Mesendoderm (in vitro differentiated cells): ENCODE measurements at regions not wholly inside any gene's neighbourhood (a gene's known extent, or its start where the extent isn't known, plus 50 kb on each side); places are given as distances from the start of the nearest gene placed in this dataset.
A peak's percentile ranks its signal among the peaks of the same experiment; 100 is the strongest.

ENCODE experiments used
- DNase-seq: peaks from one replicate; pipeline ENCODE4 v3.0.0; 2013
- H2AK5ac ChIP-seq: 2 replicates; pipeline ENCODE4 v1.6.1; 2013; ENCODE audit warnings: low read length, inconsistent platforms
- H2BK120ac ChIP-seq: 2 replicates; pipeline ENCODE4 v1.6.1; 2013; ENCODE audit warnings: low read depth, mild to moderate bottlenecking, low read length, moderate library complexity, mixed read lengths
- H2BK15ac ChIP-seq: replicated peaks from 2 replicates; pipeline ENCODE4 v1.6.1; 2013; ENCODE audit warnings: low read depth, mild to moderate bottlenecking, moderate library complexity
- H2BK5ac ChIP-seq: 2 replicates; pipeline ENCODE4 v1.6.1; 2013; ENCODE audit warnings: low read length, inconsistent platforms
- H3K18ac ChIP-seq: 2 replicates; pipeline ENCODE4 v1.6.1; 2013; ENCODE audit warnings: mild to moderate bottlenecking, low read length, mixed read lengths
- H3K23ac ChIP-seq: one replicate; pipeline ENCODE4 v1.6.1; 2013; ENCODE audit warnings: low read length
- H3K27ac ChIP-seq: 2 replicates; pipeline ENCODE4 v1.5.1; 2013; ENCODE audit warnings: low read depth, mild to moderate bottlenecking, inconsistent platforms, low read length, moderate library complexity
- H3K27me3 ChIP-seq: 2 replicates; pipeline ENCODE4 v1.6.1; 2013; ENCODE audit warnings: low read length, control low read depth, mild to moderate bottlenecking, inconsistent platforms; ENCODE audit not compliant: insufficient read depth, poor library complexity
- H3K36me3 ChIP-seq: 2 replicates; pipeline ENCODE4 v1.6.1; 2013; ENCODE audit warnings: low read length, inconsistent platforms; ENCODE audit not compliant: control insufficient read depth, insufficient read depth
- H3K4ac ChIP-seq: one replicate; pipeline ENCODE4 v1.6.1; 2013; ENCODE audit warnings: low read depth, mild to moderate bottlenecking, low read length, moderate library complexity
- H3K4me1 ChIP-seq: 2 replicates; pipeline ENCODE4 v1.6.1; 2013; ENCODE audit warnings: low read depth, low read length, inconsistent platforms; ENCODE audit not compliant: control insufficient read depth
- H3K4me2 ChIP-seq: 2 replicates; pipeline ENCODE4 v1.6.1; 2013; ENCODE audit warnings: low read length
- H3K4me3 ChIP-seq: 2 replicates; pipeline ENCODE4 v1.5.1; 2013; ENCODE audit warnings: mild to moderate bottlenecking, low read length
- H3K56ac ChIP-seq: one replicate; pipeline ENCODE4 v1.6.1; 2013; ENCODE audit warnings: low read length
- H3K79me1 ChIP-seq: 2 replicates; pipeline ENCODE4 v1.6.1; 2013; ENCODE audit warnings: low read length, inconsistent platforms
- H3K79me2 ChIP-seq: 2 replicates; pipeline ENCODE4 v1.6.1; 2013; ENCODE audit warnings: mild to moderate bottlenecking, low read length; ENCODE audit not compliant: control insufficient read depth, insufficient read depth
- H3K9ac ChIP-seq: 2 replicates; pipeline ENCODE4 v1.6.1; 2013; ENCODE audit warnings: low read length, inconsistent platforms
- H4K5ac ChIP-seq: one replicate; pipeline ENCODE4 v1.6.1; 2013; ENCODE audit warnings: low read length
- H4K8ac ChIP-seq: one replicate; pipeline ENCODE4 v1.6.1; 2013; ENCODE audit warnings: low read depth, mild to moderate bottlenecking, control low read depth, low read length, moderate library complexity
- whole genome bisulfite sequencing: extraction: QIAGEN DNeasy Blood & Tissue Kit; methylation state at CpG from one replicate; pipeline ENCODE4 v1.1.7; 2013; ENCODE audit warnings: low lambda C conversion rate, missing lambda C conversion rate; ENCODE audit not compliant: insufficient coverage; ENCODE audit errors: extremely low coverage; 5-methylcytosine and 5-hydroxymethylcytosine counted together
- small RNA-seq: library from polyadenylated mRNA; stranded (forward); fragments of <200 nt; extraction: miRNeasy Mini kit (QIAGEN cat#:217004); gene quantifications from one replicate; pipeline ENCODE3, GENCODE V24; 2013; ENCODE audit not compliant: insufficient read depth

- H3K27ac ChIP-seq = no peak overlapping the region
- no peak for DNase-seq
- no peak overlapping the region for H3K18ac ChIP-seq
- no peak overlapping the region for H4K5ac ChIP-seq
- H3K4ac ChIP-seq = no peak overlapping the region
- H3K56ac ChIP-seq = no peak overlapping the region
- no peak overlapping the region for H2BK120ac ChIP-seq
- H3K9ac ChIP-seq = no peak overlapping the region
- H3K4me2 ChIP-seq = no peak overlapping the region
- H2BK5ac ChIP-seq = no peak overlapping the region
- no peaks in the 10 kb centered on the region for H3K27me3 ChIP-seq
- H3K36me3 ChIP-seq = no peaks in the 10 kb centered on the region
- no peaks in the 10 kb centered on the region for H3K79me1 ChIP-seq
- no peak overlapping the region for H2BK15ac ChIP-seq
- no peaks in the 10 kb centered on the region for H3K79me2 ChIP-seq
- H3K23ac ChIP-seq = no peak overlapping the region
- no peaks in the 10 kb centered on the region for H3K4me1 ChIP-seq
- no CpG with 5 or more reads among the region's 2 CpGs for WGBS
- H2AK5ac ChIP-seq = no peak overlapping the region
- H4K8ac ChIP-seq = no peak overlapping the region
- H3K4me3 ChIP-seq = no peak overlapping the region
Observed at GRCh38 chr11:43602670-43603069, 77.9 kb upstream of the HSD17B12 start.

- no peaks in the 10 kb centered on the region for H3K27me3 ChIP-seq
- WGBS = no CpG with 5 or more reads among the region's 2 CpGs
- H2BK120ac ChIP-seq = no peak overlapping the region
- no peak overlapping the region for H2BK15ac ChIP-seq
- DNase-seq = no peak
- no peak overlapping the region for H4K5ac ChIP-seq
- H3K23ac ChIP-seq = no peak overlapping the region
- no peaks in the 10 kb centered on the region for H3K36me3 ChIP-seq
- no peak overlapping the region for H3K4me3 ChIP-seq
- H3K4me2 ChIP-seq = no peak overlapping the region
- no peak overlapping the region for H3K18ac ChIP-seq
- no peak overlapping the region for H2BK5ac ChIP-seq
- H3K27ac ChIP-seq = no peak overlapping the region
- no peak overlapping the region for H3K9ac ChIP-seq
- H4K8ac ChIP-seq = no peak overlapping the region
- no peak overlapping the region for H3K56ac ChIP-seq
- H3K79me1 ChIP-seq = no peaks in the 10 kb centered on the region
- no peaks in the 10 kb centered on the region for H3K4me1 ChIP-seq
- no peaks in the 10 kb centered on the region for H3K79me2 ChIP-seq
- no peak overlapping the region for H2AK5ac ChIP-seq
- H3K4ac ChIP-seq = no peak overlapping the region
Observed at GRCh38 chr11:43614214-43614613, 66.3 kb upstream of the HSD17B12 start.

- no peaks in the 10 kb centered on the region for H3K4me1 ChIP-seq
- H4K5ac ChIP-seq = no peak overlapping the region
- H2BK15ac ChIP-seq = no peak overlapping the region
- no peak for DNase-seq
- H3K27ac ChIP-seq = no peak overlapping the region
- no peak overlapping the region for H3K4ac ChIP-seq
- H3K9ac ChIP-seq = no peak overlapping the region
- H3K4me2 ChIP-seq = no peak overlapping the region
- no peaks in the 10 kb centered on the region for H3K79me2 ChIP-seq
- no peak overlapping the region for H3K56ac ChIP-seq
- no peak overlapping the region for H3K4me3 ChIP-seq
- no peak overlapping the region for H4K8ac ChIP-seq
- H3K18ac ChIP-seq = no peak overlapping the region
- H3K36me3 ChIP-seq = no peaks in the 10 kb centered on the region
- 100% methylated on average over 1 of the region's 4 CpGs for WGBS
- H2BK120ac ChIP-seq = no peak overlapping the region
- H3K23ac ChIP-seq = no peak overlapping the region
- H3K79me1 ChIP-seq = no peaks in the 10 kb centered on the region
- no peaks in the 10 kb centered on the region for H3K27me3 ChIP-seq
- H2BK5ac ChIP-seq = no peak overlapping the region
- no peak overlapping the region for H2AK5ac ChIP-seq
Observed at GRCh38 chr11:43619863-43620505, 60.6 kb upstream of the HSD17B12 start.

- no CpG with 5 or more reads among the region's 3 CpGs for WGBS
- Histone ChIP-seq H2BK5ac (no peak overlapping the region), H3K4ac (no peak overlapping the region), H3K4me3 (no peak overlapping the region), H3K56ac (no peak overlapping the region), H3K4me2 (no peak overlapping the region), H3K27ac (no peak overlapping the region), H3K9ac (no peak overlapping the region), H3K27me3 (no peaks in the 10 kb centered on the region), H2BK15ac (no peak overlapping the region), H2AK5ac (no peak overlapping the region), H4K8ac (no peak overlapping the region), H3K79me1 (no peaks in the 10 kb centered on the region), H4K5ac (no peak overlapping the region), H3K79me2 (no peaks in the 10 kb centered on the region), H3K4me1 (no peaks in the 10 kb centered on the region), H3K18ac (no peak overlapping the region), H3K36me3 (no peaks in the 10 kb centered on the region), H2BK120ac (no peak overlapping the region), H3K23ac (no peak overlapping the region)
- no peak for DNase-seq
Observed at GRCh38 chr11:43626798-43627197, 53.7 kb upstream of the HSD17B12 start.

Small RNA genes lying in the stretch of these regions (small RNA-seq; reads per million reads assigned to genes)
- gene MIR129-2 (9.5 reads per million, percentile 85 among the genes with 10 or more reads in this experiment), gene MIR670 (4.3 reads per million, percentile 65 among the genes with 10 or more reads in this experiment)
